ENCODE measurements at regions not wholly inside any gene's neighbourhood (a gene's known extent, or its start where the extent isn't known, plus 50 kb on each side); places are given as distances from the start of the nearest gene placed in this dataset.

- Histone ChIP-seq H3K4me1 (ENCODE audit: control insufficient read depth, insufficient read depth, low read length, poor library complexity, severe bottlenecking) (no peaks in the 10 kb centered on the region), H3K4me3 (ENCODE audit: extremely low read depth, insufficient read depth, low read length, poor library complexity, severe bottlenecking) (no peak overlapping the region), H3K9me3 (ENCODE audit: control insufficient read depth, low read length) (no peaks in the 10 kb centered on the region), H3K36me3 (ENCODE audit: control insufficient read depth, insufficient read depth, low read length) (no peaks in the 10 kb centered on the region), H3K27ac (ENCODE audit: low read depth, low read length, severe bottlenecking) (no peak overlapping the region)
- WGBS, 2 experiments (ENCODE audit: insufficient coverage in 2 of 2) = 89 to 95% methylated on average over 3 to 7 of the region's 8 CpGs
Observed at GRCh38 chr15:95948411-95948810, 382.1 kb upstream of the NR2F2 start.

GRCh38 chr15:95953032-95953431 is 377.5 kb upstream of the NR2F2 start:
- H3K9me3 ChIP-seq (ENCODE audit: control insufficient read depth, low read length) = no peaks in the 10 kb centered on the region
- H3K4me3 ChIP-seq (ENCODE audit: extremely low read depth, insufficient read depth, low read length, poor library complexity, severe bottlenecking) = no peak overlapping the region
- H3K36me3 ChIP-seq (ENCODE audit: control insufficient read depth, insufficient read depth, low read length) = no peaks in the 10 kb centered on the region
- 80 to 84% methylated on average over 2 of the region's 4 CpGs for WGBS, 2 experiments (ENCODE audit: insufficient coverage in 2 of 2)
- H3K27ac ChIP-seq (ENCODE audit: low read depth, low read length, severe bottlenecking) = no peak overlapping the region
- no peaks in the 10 kb centered on the region for H3K4me1 ChIP-seq (ENCODE audit: control insufficient read depth, insufficient read depth, low read length, poor library complexity, severe bottlenecking)

- Histone ChIP-seq H3K9me3 (ENCODE audit: control insufficient read depth, low read length) (no peaks in the 10 kb centered on the region), H3K36me3 (ENCODE audit: control insufficient read depth, insufficient read depth, low read length) (no peaks in the 10 kb centered on the region), H3K4me1 (ENCODE audit: control insufficient read depth, insufficient read depth, low read length, poor library complexity, severe bottlenecking) (no peaks in the 10 kb centered on the region), H3K27ac (ENCODE audit: low read depth, low read length, severe bottlenecking) (no peak overlapping the region), H3K4me3 (ENCODE audit: extremely low read depth, insufficient read depth, low read length, poor library complexity, severe bottlenecking) (no peak overlapping the region)
- 41 to 44% methylated on average over 5 to 7 of the region's 7 CpGs for WGBS, 2 experiments (ENCODE audit: insufficient coverage in 2 of 2)
Observed at GRCh38 chr15:95957861-95958260, 372.6 kb upstream of the NR2F2 start.

- Histone ChIP-seq H3K4me1 (ENCODE audit: control insufficient read depth, insufficient read depth, low read length, poor library complexity, severe bottlenecking) (no peaks in the 10 kb centered on the region), H3K27ac (ENCODE audit: low read depth, low read length, severe bottlenecking) (no peak overlapping the region), H3K4me3 (ENCODE audit: extremely low read depth, insufficient read depth, low read length, poor library complexity, severe bottlenecking) (no peak overlapping the region), H3K9me3 (ENCODE audit: control insufficient read depth, low read length) (no peaks in the 10 kb centered on the region), H3K36me3 (ENCODE audit: control insufficient read depth, insufficient read depth, low read length) (no peaks in the 10 kb centered on the region)
- 93 to 96% methylated on average over 4 to 5 of the region's 5 CpGs for WGBS, 2 experiments (ENCODE audit: insufficient coverage in 2 of 2)
Observed at GRCh38 chr15:95958382-95958781, 372.1 kb upstream of the NR2F2 start.

GRCh38 chr15:95968856-95969255 is 361.6 kb upstream of the NR2F2 start:
- Histone ChIP-seq H3K27ac (ENCODE audit: low read depth, low read length, severe bottlenecking) (no peak overlapping the region), H3K4me1 (ENCODE audit: control insufficient read depth, insufficient read depth, low read length, poor library complexity, severe bottlenecking) (no peaks in the 10 kb centered on the region), H3K36me3 (ENCODE audit: control insufficient read depth, insufficient read depth, low read length) (no peaks in the 10 kb centered on the region), H3K9me3 (ENCODE audit: control insufficient read depth, low read length) (no peaks in the 10 kb centered on the region), H3K4me3 (ENCODE audit: extremely low read depth, insufficient read depth, low read length, poor library complexity, severe bottlenecking) (no peak overlapping the region)
- 90 to 97% methylated on average over 3 to 4 of the region's 5 CpGs for WGBS, 2 experiments (ENCODE audit: insufficient coverage in 2 of 2)

- 95 to 100% methylated on average over 1 to 3 of the region's 3 CpGs for WGBS, 2 experiments (ENCODE audit: insufficient coverage in 2 of 2)
- Histone ChIP-seq H3K4me3 (ENCODE audit: extremely low read depth, insufficient read depth, low read length, poor library complexity, severe bottlenecking) (no peak overlapping the region), H3K9me3 (ENCODE audit: control insufficient read depth, low read length) (no peaks in the 10 kb centered on the region), H3K4me1 (ENCODE audit: control insufficient read depth, insufficient read depth, low read length, poor library complexity, severe bottlenecking) (no peaks in the 10 kb centered on the region), H3K36me3 (ENCODE audit: control insufficient read depth, insufficient read depth, low read length) (no peaks in the 10 kb centered on the region), H3K27ac (ENCODE audit: low read depth, low read length, severe bottlenecking) (no peak overlapping the region)
Observed at GRCh38 chr15:95970326-95970725, 360.2 kb upstream of the NR2F2 start.

GRCh38 chr15:95972041-95972553 is 358.4 kb upstream of the NR2F2 start:
- Histone ChIP-seq H3K9me3 (ENCODE audit: control insufficient read depth, low read length) (peaks cover 3% of the 10 kb centered on the region), H3K4me3 (ENCODE audit: extremely low read depth, insufficient read depth, low read length, poor library complexity, severe bottlenecking) (no peak overlapping the region), H3K27ac (ENCODE audit: low read depth, low read length, severe bottlenecking) (no peak overlapping the region), H3K4me1 (ENCODE audit: control insufficient read depth, insufficient read depth, low read length, poor library complexity, severe bottlenecking) (no peaks in the 10 kb centered on the region), H3K36me3 (ENCODE audit: control insufficient read depth, insufficient read depth, low read length) (no peaks in the 10 kb centered on the region)
- WGBS, 2 experiments (ENCODE audit: insufficient coverage in 2 of 2) = 93 to 95% methylated on average over 4 to 5 of the region's 6 CpGs

- Histone ChIP-seq H3K4me1 (ENCODE audit: control insufficient read depth, insufficient read depth, low read length, poor library complexity, severe bottlenecking) (no peaks in the 10 kb centered on the region), H3K36me3 (ENCODE audit: control insufficient read depth, insufficient read depth, low read length) (no peaks in the 10 kb centered on the region), H3K27ac (ENCODE audit: low read depth, low read length, severe bottlenecking) (no peak overlapping the region), H3K4me3 (ENCODE audit: extremely low read depth, insufficient read depth, low read length, poor library complexity, severe bottlenecking) (no peak overlapping the region), H3K9me3 (ENCODE audit: control insufficient read depth, low read length) (peaks cover 3% of the 10 kb centered on the region)
- 96 to 98% methylated on average over 3 to 4 of the region's 4 CpGs for WGBS, 2 experiments (ENCODE audit: insufficient coverage in 2 of 2)
Observed at GRCh38 chr15:95972812-95973211, 357.7 kb upstream of the NR2F2 start.

- Histone ChIP-seq H3K9me3 (ENCODE audit: control insufficient read depth, low read length) (peaks cover 3% of the 10 kb centered on the region), H3K4me3 (ENCODE audit: extremely low read depth, insufficient read depth, low read length, poor library complexity, severe bottlenecking) (no peak overlapping the region), H3K27ac (ENCODE audit: low read depth, low read length, severe bottlenecking) (no peak overlapping the region), H3K36me3 (ENCODE audit: control insufficient read depth, insufficient read depth, low read length) (no peaks in the 10 kb centered on the region), H3K4me1 (ENCODE audit: control insufficient read depth, insufficient read depth, low read length, poor library complexity, severe bottlenecking) (no peaks in the 10 kb centered on the region)
- WGBS, 2 experiments (ENCODE audit: insufficient coverage in 2 of 2) = 100% methylated on average over 2 of the region's 7 CpGs; no CpG with 5 or more reads in 1 of the 2 experiments
Observed at GRCh38 chr15:95973566-95974256, 356.8 kb upstream of the NR2F2 start.

GRCh38 chr15:95975212-95975611 is 355.3 kb upstream of the NR2F2 start:
- WGBS, 2 experiments (ENCODE audit: insufficient coverage in 2 of 2) = 80 to 100% methylated on average over 1 to 2 of the region's 4 CpGs
- no peak overlapping the region for H3K27ac ChIP-seq (ENCODE audit: low read depth, low read length, severe bottlenecking)
- no peak overlapping the region for H3K4me3 ChIP-seq (ENCODE audit: extremely low read depth, insufficient read depth, low read length, poor library complexity, severe bottlenecking)
- H3K9me3 ChIP-seq (ENCODE audit: control insufficient read depth, low read length) = peaks cover 3% of the 10 kb centered on the region
- H3K36me3 ChIP-seq (ENCODE audit: control insufficient read depth, insufficient read depth, low read length) = no peaks in the 10 kb centered on the region
- no peaks in the 10 kb centered on the region for H3K4me1 ChIP-seq (ENCODE audit: control insufficient read depth, insufficient read depth, low read length, poor library complexity, severe bottlenecking)

- Histone ChIP-seq H3K4me3 (ENCODE audit: extremely low read depth, insufficient read depth, low read length, poor library complexity, severe bottlenecking) (no peak overlapping the region), H3K4me1 (ENCODE audit: control insufficient read depth, insufficient read depth, low read length, poor library complexity, severe bottlenecking) (no peaks in the 10 kb centered on the region), H3K27ac (ENCODE audit: low read depth, low read length, severe bottlenecking) (no peak overlapping the region), H3K9me3 (ENCODE audit: control insufficient read depth, low read length) (peaks cover 3% of the 10 kb centered on the region), H3K36me3 (ENCODE audit: control insufficient read depth, insufficient read depth, low read length) (no peaks in the 10 kb centered on the region)
- 80% methylated on average over 1 of the region's 3 CpGs; no CpG with 5 or more reads in 1 of the 2 experiments for WGBS, 2 experiments (ENCODE audit: insufficient coverage in 2 of 2)
Observed at GRCh38 chr15:95979286-95979685, 351.2 kb upstream of the NR2F2 start.
